Activated CD8-positive, alpha-beta T cell treated with anti-CD3 and anti-CD28 coated beads for 36 hours (primary cell): ENCODE measurements at regions not wholly inside any gene's neighbourhood (a gene's known extent, or its start where the extent isn't known, plus 50 kb on each side); places are given as distances from the start of the nearest gene placed in this dataset.

Source experiments
- ATAC-seq: fragments of 200-7000 bp; cut with Tn5 transposase; one replicate; pipeline ENCODE4 v1.10.0; 2021; ENCODE audit warnings: mild to moderate bottlenecking, moderate library complexity
- CTCF ChIA-PET: fragments of 350-600 bp; sonication (Branson Sonifier 250); formaldehyde crosslinking; loops from one replicate; lab custom pipeline; 2021; ENCODE audit warnings: antibody characterized with exemption; lab: Charles Lee
- POLR2A ChIA-PET: fragments of 350-600 bp; sonication (Branson Sonifier 250); formaldehyde crosslinking; loops from one replicate; lab custom pipeline; 2021; ENCODE audit warnings: antibody characterized with exemption; lab: Charles Lee
- DNase-seq: peaks from one replicate; pipeline ENCODE4 v3.0.0-alpha.2; 2020
- H3K27ac Mint-ChIP-seq: one replicate; pipeline ENCODE4 v1.8.0; 2021; ENCODE audit warnings: mild to moderate bottlenecking, mixed read lengths
- H3K27me3 Mint-ChIP-seq: one replicate; pipeline ENCODE4 v1.8.0; 2021; ENCODE audit warnings: mixed read lengths
- H3K36me3 Mint-ChIP-seq: one replicate; pipeline ENCODE4 v1.8.0; 2021; ENCODE audit warnings: low read depth, mixed read lengths
- H3K4me1 Mint-ChIP-seq: one replicate; pipeline ENCODE4 v1.8.0; 2021; ENCODE audit warnings: low read depth, mixed read lengths
- H3K4me3 Mint-ChIP-seq: one replicate; pipeline ENCODE4 v1.8.0; 2021; ENCODE audit warnings: mild to moderate bottlenecking, moderate library complexity, mixed read lengths
- H3K9me3 Mint-ChIP-seq: one replicate; pipeline ENCODE4 v1.8.0; 2021; ENCODE audit warnings: mixed read lengths
- CTCF ChIP-seq: fragments of 200-600 bp; IDR thresholded peaks from one replicate; pipeline ENCODE4 v1.8.0; 2022; ENCODE audit warnings: antibody characterized with exemption, mild to moderate bottlenecking
- intact Hi-C: fragments of 100-400 bp; cut with micrococcal nuclease; formaldehyde crosslinking; loops from one replicate; pipeline ENCODE4 v1.10.0; 2022

GRCh38 chr10:78772486-78772885 lies 296.3 kb upstream of the ZMIZ1 start:
- POLR2A ChIA-PET = no interaction called here
- DNase-seq = no peak
- H3K9me3 Mint-ChIP-seq = no peaks in the 10 kb centered on the region
- H3K27me3 Mint-ChIP-seq = no peaks in the 10 kb centered on the region
- CTCF ChIA-PET = no interaction called here
- TF ChIP-seq CTCF = no peak
- H3K4me3 Mint-ChIP-seq = no peak overlapping the region
- H3K36me3 Mint-ChIP-seq = no peaks in the 10 kb centered on the region
- intact Hi-C loops = no loop called here
- H3K4me1 Mint-ChIP-seq = no peaks in the 10 kb centered on the region
- H3K27ac Mint-ChIP-seq = no peak overlapping the region
- ATAC-seq = no peak

- intact Hi-C loops = no loop called here
These were observed 295.7 kb upstream of the ZMIZ1 start for GRCh38 chr10:78772986-78773530.

GRCh38 chr10:78774614-78774998 lies 294.2 kb upstream of the ZMIZ1 start:
- CTCF ChIA-PET = no interaction called here
- POLR2A ChIA-PET = no interaction called here
- intact Hi-C loops = no loop called here
- DNase-seq = no peak
- H3K27me3 Mint-ChIP-seq = no peaks in the 10 kb centered on the region
- no peak overlapping the region for H3K4me3 Mint-ChIP-seq
- ATAC-seq = no peak
- no peaks in the 10 kb centered on the region for H3K4me1 Mint-ChIP-seq
- no peaks in the 10 kb centered on the region for H3K9me3 Mint-ChIP-seq
- H3K27ac Mint-ChIP-seq = no peak overlapping the region
- no peaks in the 10 kb centered on the region for H3K36me3 Mint-ChIP-seq
- TF ChIP-seq CTCF = no peak

More at GRCh38 chr10:78772986-78773530, 295.7 kb upstream of the ZMIZ1 start:
- Mint-ChIP-seq H3K4me1 (no peaks in the 10 kb centered on the region), H3K27me3 (no peaks in the 10 kb centered on the region), H3K9me3 (no peaks in the 10 kb centered on the region), H3K4me3 (no peak overlapping the region), H3K36me3 (no peaks in the 10 kb centered on the region), H3K27ac (no peak overlapping the region)
- CTCF ChIA-PET = no interaction called here
- POLR2A ChIA-PET = no interaction called here
- TF ChIP-seq CTCF = no peak
- ATAC-seq (no peak), DNase-seq (no peak)

DNA sequence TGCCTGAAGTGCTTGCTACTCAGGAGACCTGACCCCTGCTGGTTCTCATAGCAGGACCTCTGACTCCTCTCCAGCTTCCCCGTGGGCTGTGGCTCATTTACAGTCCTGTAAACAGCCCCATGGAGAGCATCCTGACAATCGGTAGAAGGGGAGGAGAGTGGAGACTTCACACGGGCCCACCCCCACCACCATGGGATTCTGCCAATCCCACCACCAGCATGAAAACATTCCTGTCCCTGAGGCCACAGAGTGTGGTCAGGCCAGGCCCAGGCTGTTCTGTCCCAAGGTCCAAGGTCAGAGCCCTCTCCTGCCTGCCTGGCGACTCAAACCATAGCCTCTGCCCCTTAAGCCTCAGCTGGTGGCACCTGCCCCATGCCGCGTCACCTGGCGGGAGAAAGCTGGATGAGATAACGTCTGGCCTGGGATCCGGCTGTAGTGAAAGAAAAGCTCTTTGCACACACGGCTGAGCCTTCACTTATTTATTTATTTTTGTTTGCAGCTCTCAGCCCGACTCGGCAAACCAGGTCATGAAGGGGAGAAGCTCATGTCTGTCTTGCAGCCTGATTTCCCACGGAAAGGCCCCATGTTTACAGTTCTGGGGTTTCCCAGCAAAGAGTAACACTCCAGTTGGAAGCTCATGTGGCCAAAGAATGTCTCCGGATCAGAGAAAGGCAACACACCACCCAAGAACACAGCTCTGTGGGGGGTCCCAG lies 293.6 kb upstream of the ZMIZ1 start:
- DNase-seq = no peak
- ChIA-PET POLR2A (no interaction called here), CTCF (no interaction called here)
- intact Hi-C loops = no loop called here
- Mint-ChIP-seq H3K4me3 (no peak overlapping the region), H3K27me3 (no peaks in the 10 kb centered on the region), H3K27ac (no peak overlapping the region), H3K36me3 (no peaks in the 10 kb centered on the region), H3K4me1 (no peaks in the 10 kb centered on the region), H3K9me3 (no peaks in the 10 kb centered on the region)
- ATAC-seq = no peak
- TF ChIP-seq CTCF = no peak

DNA sequence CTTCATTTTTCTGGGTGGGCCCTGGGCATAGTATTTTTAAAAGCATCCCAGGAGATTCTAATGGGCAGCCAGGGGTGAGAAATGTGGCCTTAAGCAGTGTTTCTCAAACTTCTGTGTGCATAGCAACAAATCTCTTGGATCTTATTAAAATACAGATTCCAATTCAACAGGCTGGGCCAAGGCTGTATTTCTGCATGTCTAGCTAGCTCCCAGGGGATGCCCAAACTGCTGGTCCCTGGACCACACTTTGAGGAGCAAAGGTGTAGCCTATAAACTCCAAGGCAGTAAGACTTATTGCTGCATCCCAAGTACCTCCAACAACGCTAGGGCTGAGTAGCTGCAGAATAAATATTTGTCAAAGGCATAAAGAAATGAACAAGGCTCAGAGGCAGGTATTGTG lies 292.9 kb upstream of the ZMIZ1 start:
- ChIA-PET CTCF (no interaction called here), POLR2A (no interaction called here)
- no peaks in the 10 kb centered on the region for H3K36me3 Mint-ChIP-seq
- ATAC-seq (no peak), DNase-seq (no peak)
- no peak overlapping the region for H3K4me3 Mint-ChIP-seq
- H3K9me3 Mint-ChIP-seq = no peaks in the 10 kb centered on the region
- no peaks in the 10 kb centered on the region for H3K4me1 Mint-ChIP-seq
- H3K27me3 Mint-ChIP-seq = no peaks in the 10 kb centered on the region
- intact Hi-C loops = no loop called here
- TF ChIP-seq CTCF = no peak
- H3K27ac Mint-ChIP-seq = no peak overlapping the region
